Adrenal gland (tissue), 5 donors: ENCODE measurements at regions not wholly inside any gene's neighbourhood (a gene's known extent, or its start where the extent isn't known, plus 50 kb on each side); places are given as distances from the start of the nearest gene placed in this dataset.

ENCODE experiments used
- POLR2A ChIP-seq, 2 donors: fragments of 450-650 bp; IDR thresholded peaks; one replicate each; pipeline ENCODE4 v1.6.1; 2017; ENCODE audit warnings: antibody characterized with exemption in 2 of 2, mild to moderate bottlenecking in 2 of 2, moderate library complexity in 1 of 2
- TF ChIP-seq, protein P1 (sequence below), 6 experiments: fragments of 450-650 bp in 4 of 6; fragments of 200-600 bp in 2 of 6; sonication (generic) in 1 of 6; IDR thresholded peaks; 1 replicate in 5 of 6; 2 replicates in 1 of 6; pipeline versions ENCODE4 v1.5.1 to v1.8.0; 2016 to 2021; ENCODE audit warnings: antibody characterized with exemption in 6 of 6, mild to moderate bottlenecking in 2 of 6, moderate library complexity in 1 of 6
- donor health status: DM: no; HTN: no; CAD: no.

DNA sequence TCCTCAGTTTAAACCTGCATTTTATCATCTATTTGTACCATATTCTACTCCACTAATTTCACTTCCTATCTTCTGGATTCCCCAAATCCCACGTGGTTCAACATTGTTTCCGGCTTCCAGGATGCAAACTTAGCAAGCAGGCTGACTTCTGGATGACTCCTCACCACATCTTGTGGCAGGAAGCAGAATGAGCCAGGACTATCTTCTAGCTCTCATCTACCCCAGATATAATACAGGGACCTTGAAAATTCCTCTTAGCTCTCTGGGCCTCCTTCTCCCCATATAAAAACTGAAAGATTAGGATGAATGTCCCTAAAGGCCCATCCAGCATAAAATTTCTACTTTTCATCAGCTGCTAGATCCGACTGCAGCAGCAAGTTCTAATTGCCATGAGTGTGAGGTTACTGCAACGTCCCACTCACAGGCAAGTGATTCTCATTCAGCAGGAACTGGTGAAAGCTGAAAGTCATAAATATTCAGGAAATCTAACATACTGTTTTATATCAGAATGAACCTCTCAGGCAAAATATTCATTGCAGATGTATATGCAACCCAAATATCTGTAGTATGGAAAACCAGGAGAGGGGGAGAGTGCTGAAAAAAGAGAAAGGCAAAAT lies 93.4 kb downstream of the KCTD12 start:
- TF ChIP-seq, protein P1, sequence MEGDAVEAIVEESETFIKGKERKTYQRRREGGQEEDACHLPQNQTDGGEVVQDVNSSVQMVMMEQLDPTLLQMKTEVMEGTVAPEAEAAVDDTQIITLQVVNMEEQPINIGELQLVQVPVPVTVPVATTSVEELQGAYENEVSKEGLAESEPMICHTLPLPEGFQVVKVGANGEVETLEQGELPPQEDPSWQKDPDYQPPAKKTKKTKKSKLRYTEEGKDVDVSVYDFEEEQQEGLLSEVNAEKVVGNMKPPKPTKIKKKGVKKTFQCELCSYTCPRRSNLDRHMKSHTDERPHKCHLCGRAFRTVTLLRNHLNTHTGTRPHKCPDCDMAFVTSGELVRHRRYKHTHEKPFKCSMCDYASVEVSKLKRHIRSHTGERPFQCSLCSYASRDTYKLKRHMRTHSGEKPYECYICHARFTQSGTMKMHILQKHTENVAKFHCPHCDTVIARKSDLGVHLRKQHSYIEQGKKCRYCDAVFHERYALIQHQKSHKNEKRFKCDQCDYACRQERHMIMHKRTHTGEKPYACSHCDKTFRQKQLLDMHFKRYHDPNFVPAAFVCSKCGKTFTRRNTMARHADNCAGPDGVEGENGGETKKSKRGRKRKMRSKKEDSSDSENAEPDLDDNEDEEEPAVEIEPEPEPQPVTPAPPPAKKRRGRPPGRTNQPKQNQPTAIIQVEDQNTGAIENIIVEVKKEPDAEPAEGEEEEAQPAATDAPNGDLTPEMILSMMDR (IDR thresholded peaks at IDR 0.05) = no peak
- no peak for TF ChIP-seq POLR2A (IDR thresholded peaks at IDR 0.05)
